NCI-H82 (cell line): ENCODE measurements at regions not wholly inside any gene's neighbourhood (a gene's known extent, or its start where the extent isn't known, plus 50 kb on each side); places are given as distances from the start of the nearest gene placed in this dataset.

Source experiments
- DNase-seq: peaks from one replicate; lab custom pipeline; 2025; lab: John Stamatoyannopoulos, UW

GRCh38 chr16:73817526-73818324 is 478.9 kb upstream of the PSMD7 start:
- DNase-seq = no peak

DNA sequence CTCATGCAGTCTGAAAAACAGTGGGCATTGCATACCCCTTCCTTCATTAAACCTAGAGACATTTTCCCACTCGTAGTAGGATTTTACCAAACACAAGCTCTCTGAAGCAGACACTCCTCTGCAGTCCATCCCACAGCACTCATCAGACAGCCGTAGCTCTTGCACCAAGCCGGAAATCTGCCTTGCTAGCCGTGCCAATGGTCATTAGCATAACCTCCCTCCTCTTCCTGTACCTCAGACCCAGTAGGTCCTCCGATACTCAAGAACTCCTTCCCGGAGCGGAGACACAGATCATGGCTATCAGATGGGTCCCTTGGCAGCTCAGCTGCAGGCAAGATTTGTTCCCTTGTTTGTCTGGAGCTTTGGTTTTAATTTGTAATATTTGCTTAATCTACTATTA is 483.1 kb upstream of the PSMD7 start:
- DNase-seq = peak; percentile 8

DNA sequence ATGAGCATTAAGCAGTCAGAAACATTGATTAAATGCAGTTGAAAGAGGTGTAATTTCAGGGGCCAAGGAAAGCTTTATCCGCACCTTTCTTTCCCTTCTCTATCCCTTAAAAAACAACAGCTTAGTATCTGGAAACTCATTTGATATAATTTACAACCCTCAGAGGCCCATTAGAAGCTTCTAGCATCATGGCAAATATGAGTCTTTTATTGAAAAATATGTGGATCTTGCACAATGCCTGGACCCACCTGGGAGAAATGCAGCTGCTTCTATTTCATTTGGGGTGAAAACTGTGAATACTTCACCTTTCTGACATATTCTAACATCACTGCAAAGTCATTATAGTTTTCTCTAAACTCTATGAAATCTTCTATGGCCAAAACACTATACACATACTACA is 492.2 kb upstream of the PSMD7 start:
- no peak for DNase-seq

DNA sequence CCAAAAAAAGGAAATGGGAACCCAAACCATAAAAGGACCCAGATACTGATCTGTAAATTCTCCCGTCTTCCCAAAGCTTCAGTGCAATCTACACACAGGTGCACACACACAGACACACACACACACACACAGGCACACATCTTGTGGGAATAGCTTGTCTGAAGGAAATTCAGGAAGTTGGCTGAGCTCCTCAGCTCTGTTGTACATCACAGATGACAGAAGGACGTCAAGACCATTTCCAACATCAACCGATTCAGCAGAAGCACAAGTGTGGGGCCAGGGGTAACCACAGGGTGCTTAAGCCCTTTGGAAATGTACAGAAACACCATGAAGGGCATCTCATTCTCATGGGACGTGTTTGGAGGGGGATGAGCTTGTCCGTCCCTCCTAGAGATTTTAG is 498.1 kb upstream of the PSMD7 start:
- no peak for DNase-seq

GRCh38 chr16:73797115-73797514 is 499.5 kb upstream of the PSMD7 start:
- no peak for DNase-seq

DNA sequence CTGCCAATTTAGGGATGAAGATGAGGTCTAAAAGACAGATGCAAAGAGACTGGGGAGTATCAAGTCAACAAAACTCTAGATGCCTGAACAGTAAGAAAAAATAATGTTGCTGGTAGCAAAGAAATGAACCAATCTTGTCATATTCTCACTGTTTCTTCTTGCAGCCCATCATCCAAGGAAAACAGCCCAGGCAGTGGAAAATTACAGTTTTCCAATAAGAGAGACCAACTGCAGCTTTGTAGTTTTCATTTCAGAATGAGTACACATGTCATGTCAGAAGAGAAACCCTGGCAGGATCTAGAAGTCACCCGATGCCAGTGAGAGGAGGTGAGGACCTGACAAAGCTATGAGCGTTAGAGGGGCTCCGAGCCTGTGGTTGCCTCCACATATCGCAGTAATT is 500.4 kb upstream of the PSMD7 start:
- no peak for DNase-seq

GRCh38 chr16:73794994-73795393 is 501.6 kb upstream of the PSMD7 start:
- no peak for DNase-seq

GRCh38 chr16:73793871-73794437 is 502.7 kb upstream of the PSMD7 start:
- no peak for DNase-seq

- no peak for DNase-seq
Observed at GRCh38 chr16:73793260-73793659, 503.4 kb upstream of the PSMD7 start.

DNA sequence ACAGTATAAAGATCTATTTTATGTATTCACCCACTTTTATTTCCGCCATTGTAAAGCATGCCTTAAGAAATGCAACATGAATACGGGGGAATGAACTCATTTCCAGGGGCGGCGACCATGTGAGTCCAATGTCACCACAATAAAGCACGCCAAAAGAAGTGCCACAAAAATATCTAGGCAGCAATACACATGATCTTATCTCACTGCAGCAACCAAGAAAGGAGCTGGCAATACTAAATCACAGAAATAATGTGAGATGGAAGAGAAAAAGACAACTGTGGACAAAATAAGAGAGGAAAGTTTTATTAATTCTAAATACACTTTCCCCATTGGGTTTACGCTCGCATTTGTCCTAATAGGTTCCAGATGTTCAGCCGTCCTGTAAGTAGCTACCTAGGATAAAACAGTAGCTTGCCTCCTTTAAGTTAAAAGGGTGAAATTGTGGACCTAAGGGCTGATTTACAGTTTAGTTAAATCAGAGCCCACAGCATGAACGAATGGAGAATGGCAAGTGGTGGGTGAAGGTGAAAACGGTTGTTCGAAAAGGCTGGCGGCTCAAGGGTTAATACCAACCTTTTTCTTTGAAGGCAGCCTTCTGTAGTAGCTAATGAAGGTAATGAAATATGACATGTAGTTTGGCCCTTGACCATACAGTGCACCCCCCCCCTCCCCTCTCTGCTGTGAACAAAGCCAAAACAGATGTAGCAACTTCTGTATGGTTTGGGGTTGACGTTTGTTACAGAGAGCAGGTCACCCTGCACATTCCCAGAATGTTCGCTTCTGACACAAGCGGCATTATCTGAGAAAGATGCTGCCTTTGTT is 504.2 kb upstream of the PSMD7 start:
- DNase-seq = no peak

GRCh38 chr16:73781297-73781696 is 515.3 kb upstream of the PSMD7 start:
- DNase-seq = no peak

GRCh38 chr16:73778887-73779286 is 517.7 kb upstream of the PSMD7 start:
- peak; percentile 43 for DNase-seq

DNA sequence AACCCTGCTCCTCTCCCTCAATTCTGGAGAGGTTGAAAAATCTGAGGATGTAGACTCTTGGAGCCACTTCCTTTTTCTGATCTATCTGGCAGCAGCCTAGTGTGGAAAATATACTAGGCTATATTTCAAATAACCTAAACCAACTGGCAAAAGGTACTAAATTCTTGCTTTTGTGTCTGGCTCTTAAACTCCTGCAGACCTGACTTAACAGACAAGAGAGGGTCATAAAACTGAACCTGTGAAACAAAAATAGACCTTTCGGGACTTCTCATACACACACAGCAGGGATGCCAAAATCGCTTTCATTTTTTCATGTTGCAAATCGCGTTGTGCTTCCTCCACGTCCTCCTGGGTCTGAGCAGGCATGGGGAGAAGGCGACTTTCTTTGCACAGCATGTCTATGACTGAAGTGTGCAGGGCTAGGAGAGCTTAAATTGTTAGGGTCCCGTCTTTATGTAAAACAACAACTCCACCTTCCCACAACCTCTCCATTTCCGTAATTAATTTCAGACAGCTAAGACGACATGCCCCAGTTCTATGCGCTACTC is 520.7 kb upstream of the PSMD7 start:
- DNase-seq = no peak

GRCh38 chr16:73771196-73772064 is 525.2 kb upstream of the PSMD7 start:
- DNase-seq = no peak

DNA sequence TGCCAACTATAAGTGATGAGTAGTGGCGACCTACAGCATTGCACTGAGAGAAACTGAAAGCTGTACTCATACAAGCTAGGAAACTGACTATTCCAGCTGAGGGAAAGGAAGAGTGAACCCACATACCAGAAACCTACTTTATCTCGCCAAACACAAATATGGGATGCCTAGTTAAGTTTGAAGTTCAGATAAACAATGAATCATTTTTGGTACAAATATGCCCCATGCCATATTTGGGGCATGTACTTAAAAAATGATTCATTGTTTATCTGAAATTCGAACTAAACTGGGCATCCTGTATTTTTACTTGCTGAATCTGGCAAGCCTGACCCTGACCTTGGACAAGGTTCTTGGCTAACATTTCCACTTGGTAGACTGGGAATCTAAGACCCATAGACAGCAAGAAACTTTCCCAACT is 527.8 kb upstream of the PSMD7 start:
- no peak for DNase-seq

DNA sequence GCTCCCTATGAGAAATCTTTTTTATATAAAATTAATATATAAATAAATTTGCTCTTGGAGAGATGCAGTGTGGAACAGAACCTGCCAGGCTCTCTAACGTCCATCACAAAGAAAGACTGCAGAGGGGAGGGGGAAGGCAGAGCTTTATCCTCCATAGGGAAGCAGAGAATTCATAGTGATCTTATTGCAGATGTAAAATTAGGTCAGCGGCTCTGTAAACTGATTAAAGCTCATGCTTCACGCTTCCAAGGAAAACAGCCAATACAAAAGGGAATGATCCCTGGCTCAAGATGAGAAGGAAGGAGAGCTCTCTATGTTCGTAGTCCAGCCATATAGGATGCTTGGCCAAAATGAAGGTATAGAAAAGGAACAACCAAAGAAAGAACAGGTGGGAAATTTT is 532.3 kb upstream of the PSMD7 start:
- no peak for DNase-seq

- DNase-seq = no peak
Observed at GRCh38 chr16:73756289-73757178, 540.1 kb upstream of the PSMD7 start.

DNA sequence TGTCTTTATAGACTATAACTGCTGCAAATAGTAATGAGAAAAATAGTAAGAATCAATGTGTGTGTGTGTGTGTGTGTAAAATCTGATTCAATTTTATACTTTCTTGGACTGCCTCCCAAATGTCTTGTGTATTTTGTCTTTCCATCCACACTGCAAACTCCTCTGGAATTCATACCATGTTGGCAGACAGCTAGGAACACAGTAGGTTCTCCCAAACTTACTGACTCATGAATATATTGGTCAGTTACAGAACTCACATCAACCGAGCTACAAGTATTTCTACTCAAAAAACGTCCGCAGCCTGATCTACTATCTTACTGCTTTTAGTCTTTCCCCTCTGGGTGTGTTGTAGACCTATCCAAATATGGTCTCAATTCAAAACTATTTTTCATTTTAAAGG is 542.7 kb upstream of the PSMD7 start:
- no peak for DNase-seq

DNA sequence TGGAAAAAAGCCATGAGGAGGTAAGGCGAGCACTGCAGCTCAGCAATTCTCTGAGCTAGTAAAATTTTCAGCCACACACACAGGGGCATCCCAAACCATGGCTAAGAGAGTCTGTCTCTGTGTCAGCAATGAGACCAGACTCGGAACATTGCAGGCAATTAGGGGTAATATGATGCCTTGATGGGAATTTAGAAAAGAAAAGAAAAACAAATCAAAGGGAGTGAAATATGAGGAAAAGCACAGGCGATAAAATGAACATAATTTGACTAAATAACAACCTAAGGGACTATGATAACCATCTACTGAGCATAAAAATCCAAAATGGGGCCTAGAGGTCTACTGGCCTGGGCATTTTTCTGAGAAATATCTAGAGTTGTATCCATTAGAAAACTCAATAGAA is 546.0 kb upstream of the PSMD7 start:
- DNase-seq = no peak

GRCh38 chr16:73747328-73747727 is 549.3 kb upstream of the PSMD7 start:
- DNase-seq = no peak

- DNase-seq = no peak
Observed at GRCh38 chr16:73746554-73746953, 550.1 kb upstream of the PSMD7 start.
